GM18909 (cell line): ENCODE measurements at regions not wholly inside any gene's neighbourhood (a gene's known extent, or its start where the extent isn't known, plus 50 kb on each side); places are given as distances from the start of the nearest gene placed in this dataset.
"Not testable (repeated sequence)": the region's sequence is repeated elsewhere in the genome, so short reads cannot be mapped to it uniquely, and the experiment has no call there.

Experiments used
- ATAC-seq: cut with Tn5 transposase; IDR thresholded peaks from one replicate; pipeline ENCODE4 v1.9.1; 2021; ENCODE audit warnings: mild to moderate bottlenecking; ENCODE audit not compliant: unreplicated experiment, poor library complexity

DNA sequence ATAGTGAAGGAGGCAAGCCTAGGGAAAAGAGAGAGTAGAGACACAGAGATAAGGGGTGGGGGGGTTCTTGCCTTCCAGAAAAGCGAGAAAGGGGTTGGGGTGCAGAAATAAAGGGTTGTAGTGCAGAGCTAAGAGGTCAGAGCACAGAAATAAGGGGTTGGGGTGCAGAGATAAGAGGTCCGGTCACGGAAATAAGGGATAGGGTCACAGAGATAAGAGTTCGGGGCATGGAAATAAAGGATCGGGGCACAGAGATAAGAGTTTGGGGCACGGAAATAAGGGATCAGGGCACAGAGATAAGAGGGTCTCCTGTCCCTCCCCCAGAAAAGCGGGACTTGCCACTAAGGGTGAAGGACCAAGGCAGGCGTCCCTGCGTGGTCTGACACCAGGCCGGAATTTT, 222.0 kb downstream of the OTOP1 start:
- ATAC-seq, result not testable (repeated sequence)

GRCh38 chr4:4006356-4006755, 220.4 kb downstream of the OTOP1 start:
- ATAC-seq, result not testable (repeated sequence)

DNA sequence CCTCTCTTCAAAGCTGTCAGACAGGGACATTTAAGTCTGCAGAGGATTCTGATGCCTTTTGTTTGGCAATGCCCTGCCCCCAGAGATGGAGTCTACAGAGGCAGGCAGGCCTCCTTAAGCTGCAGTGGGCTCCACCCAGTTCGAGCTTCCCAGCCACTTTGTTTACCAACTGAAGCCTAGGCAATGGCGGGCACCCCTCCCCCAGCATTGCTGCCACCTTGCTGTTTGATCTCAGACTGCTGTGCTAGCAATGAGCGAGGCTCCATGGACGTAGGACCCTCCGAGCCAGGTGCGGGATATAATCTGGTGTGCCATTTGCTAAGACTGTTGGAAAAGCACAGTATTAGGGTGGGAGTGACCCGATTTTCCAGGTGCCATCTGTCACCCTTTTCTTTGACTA, 207.7 kb downstream of the OTOP1 start:
- ATAC-seq, result not testable (repeated sequence)

GRCh38 chr4:4021161-4021560, 205.6 kb downstream of the OTOP1 start:
- not testable (repeated sequence) for ATAC-seq

- ATAC-seq, result not testable (repeated sequence)
Measured at GRCh38 chr4:4026708-4027107, 200.0 kb downstream of the OTOP1 start.

DNA sequence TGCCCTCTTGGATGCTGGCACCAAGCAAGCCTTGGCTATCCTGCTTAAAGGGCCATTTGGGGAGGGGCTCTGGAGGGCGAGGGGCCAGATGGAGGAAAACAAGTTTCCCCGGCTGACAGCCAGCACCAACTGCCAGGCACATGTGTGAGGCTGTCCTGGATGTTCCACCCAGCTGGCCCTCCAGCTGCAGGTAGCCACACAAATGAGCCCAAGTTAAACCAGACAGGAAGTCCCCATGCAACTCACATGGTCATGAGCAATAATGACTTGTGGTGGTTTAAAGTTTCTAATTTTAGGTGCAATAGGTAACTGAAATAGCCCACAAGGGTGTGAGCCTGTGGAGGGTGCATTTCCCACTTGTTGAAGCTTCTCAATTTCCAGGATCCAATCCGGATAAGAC, 198.0 kb downstream of the OTOP1 start:
- ATAC-seq, result not testable (repeated sequence)

DNA sequence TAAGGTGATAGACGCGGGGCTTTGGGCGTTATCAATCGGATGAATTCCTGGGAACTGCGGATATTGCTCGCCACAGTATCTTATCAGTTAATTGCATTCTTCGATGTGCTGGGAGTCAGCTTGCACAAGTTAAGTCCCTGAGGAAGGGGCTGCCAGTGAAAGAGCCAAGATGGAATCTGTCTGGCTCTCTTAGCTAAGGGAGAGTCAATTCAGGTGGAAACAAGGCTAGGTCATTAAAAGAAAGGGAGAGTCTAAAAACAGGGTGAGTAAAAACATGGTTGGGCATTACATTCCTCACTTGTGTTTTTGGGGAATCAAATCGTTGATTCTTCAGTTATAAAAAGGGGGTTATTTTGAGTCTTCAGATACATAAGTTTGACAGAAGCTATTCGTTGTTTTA, 196.2 kb downstream of the OTOP1 start:
- ATAC-seq, result not testable (repeated sequence)

- not testable (repeated sequence) for ATAC-seq
Measured at GRCh38 chr4:4031446-4032135, 195.1 kb downstream of the OTOP1 start.

DNA sequence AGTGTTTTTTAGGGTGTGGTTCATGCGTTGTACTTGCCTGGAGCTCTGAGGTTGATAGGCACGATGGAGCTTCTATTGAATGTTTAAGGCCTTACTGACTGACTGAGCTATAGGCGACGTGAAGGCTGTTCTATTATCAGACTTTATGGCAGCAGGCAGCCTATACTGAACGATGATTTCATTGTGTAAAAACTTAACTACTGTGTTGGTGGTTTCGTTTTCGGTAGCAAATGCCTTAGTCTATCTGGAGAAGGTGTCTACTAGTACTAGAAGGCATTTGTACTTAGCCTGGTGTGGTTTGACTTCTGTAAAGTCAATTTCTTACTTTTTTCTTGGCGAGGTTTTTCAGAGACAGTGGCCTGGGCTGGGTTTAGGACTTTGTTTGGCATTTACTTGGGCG, 194.4 kb downstream of the OTOP1 start:
- not testable (repeated sequence) for ATAC-seq

DNA sequence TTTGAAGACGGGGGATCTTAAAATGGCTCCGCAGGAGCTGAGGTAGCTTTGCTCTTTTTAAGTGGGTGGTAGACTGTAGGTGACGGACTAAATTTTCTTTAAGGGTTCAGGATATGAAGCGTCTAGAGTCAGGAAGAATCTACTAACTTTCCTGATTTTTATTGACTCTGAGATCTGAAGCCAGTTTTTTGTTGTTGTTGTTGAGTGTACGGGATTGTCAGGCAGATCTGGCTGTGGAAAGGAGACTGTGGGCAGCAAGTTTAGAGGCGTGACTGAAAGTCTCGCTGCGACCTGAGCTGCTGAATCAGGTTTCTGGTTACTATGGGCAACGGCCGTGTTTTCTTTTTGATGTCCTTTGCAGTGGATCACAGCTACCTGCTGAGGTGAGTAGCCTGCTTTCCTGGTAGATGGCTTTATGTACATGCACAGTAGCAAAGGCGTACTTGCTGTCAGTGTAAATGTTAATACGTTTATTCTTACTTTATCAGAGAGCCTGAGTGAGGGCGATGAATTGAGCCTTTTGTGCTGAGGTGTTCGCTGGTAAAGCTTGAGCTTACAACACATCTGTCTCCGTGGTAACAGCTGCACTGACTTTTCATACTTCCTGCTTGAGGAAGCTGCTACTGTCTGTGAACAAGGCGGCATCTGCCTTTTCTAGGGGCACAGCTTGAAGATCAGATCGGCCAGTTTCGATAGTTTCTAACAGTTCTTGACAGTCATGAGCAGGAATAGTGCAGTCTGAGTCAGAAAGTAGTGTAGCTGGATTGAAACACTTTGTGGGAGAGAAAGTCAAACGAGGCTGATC, 193.7 kb downstream of the OTOP1 start:
- ATAC-seq, result not testable (repeated sequence)

GRCh38 chr4:4037399-4038138, 189.2 kb downstream of the OTOP1 start:
- not testable (repeated sequence) for ATAC-seq

GRCh38 chr4:4045823-4046222, 180.9 kb downstream of the OTOP1 start:
- ATAC-seq, result not testable (repeated sequence)

GRCh38 chr4:4046686-4047085, 180.0 kb downstream of the OTOP1 start:
- not testable (repeated sequence) for ATAC-seq

DNA sequence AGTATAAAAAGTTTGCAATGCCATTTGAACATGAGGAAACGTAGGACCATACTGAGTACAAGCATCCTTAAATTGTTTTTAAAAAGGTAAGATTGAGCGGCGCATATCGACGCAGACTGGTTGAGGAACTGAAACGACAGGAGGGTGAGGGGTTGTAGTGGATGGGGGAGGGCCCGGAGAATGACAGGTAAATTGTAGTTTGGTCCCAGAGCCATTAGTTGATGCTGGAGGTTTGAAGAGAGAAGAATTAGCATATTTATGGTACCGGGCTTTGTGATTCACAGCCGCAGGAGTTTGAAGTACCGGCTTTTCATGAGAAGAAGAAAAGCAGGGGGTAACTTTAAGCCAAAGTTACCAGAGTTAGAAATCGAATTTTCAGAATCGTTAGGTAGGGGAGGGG, 179.5 kb downstream of the OTOP1 start:
- not testable (repeated sequence) for ATAC-seq

- ATAC-seq, result not testable (repeated sequence)
Measured at GRCh38 chr4:4048227-4048626, 178.5 kb downstream of the OTOP1 start.

- not testable (repeated sequence) for ATAC-seq
Measured at GRCh38 chr4:4050781-4051180, 175.9 kb downstream of the OTOP1 start.

GRCh38 chr4:4052933-4053332, 173.8 kb downstream of the OTOP1 start:
- ATAC-seq, result not testable (repeated sequence)

DNA sequence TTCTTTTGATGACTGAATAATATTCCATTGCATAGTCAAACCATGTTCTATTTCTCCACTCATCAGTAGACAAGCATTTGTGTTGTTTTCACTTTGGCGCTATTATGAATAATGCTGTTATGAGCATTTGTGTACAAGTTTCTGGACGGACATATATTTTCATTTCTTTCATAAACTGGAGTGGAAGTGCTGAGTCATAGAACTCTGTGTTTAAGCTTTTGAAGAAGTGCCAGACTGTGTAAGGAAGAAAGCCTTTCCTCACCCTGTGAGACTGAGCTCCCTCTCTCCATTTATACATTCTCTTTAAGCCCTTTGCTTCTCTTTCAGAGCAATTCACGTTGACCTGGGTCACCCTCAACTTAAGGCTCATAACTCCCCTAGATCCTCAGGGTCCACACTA, 169.5 kb downstream of the OTOP1 start:
- ATAC-seq, result not testable (repeated sequence)

DNA sequence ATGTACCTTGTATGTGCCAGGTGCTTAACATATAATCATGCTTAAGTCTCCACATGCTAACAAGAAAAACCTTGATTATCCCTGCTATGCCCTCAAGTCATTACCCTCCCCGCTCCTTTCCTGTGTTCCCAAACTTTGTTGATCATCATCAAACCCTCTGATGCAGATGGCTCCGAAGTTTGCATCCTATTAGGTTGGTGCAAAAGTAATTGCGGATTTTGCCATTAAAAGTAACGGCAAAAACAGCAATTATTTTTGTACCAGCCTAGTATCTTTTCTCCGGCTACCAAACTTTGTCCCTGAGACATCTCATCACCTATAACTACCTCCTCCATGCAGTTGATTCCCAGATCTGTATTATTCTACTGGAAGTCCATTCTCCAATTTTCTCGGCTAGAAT, 142.6 kb downstream of the OTOP1 start:
- ATAC-seq, result not testable (repeated sequence)

GRCh38 chr4:4089716-4090419, 136.9 kb downstream of the OTOP1 start:
- not testable (repeated sequence) for ATAC-seq
